CD4-positive, alpha-beta T cell treated with Interleukin-4 for 4 hours (primary cell): ENCODE measurements at regions not wholly inside any gene's neighbourhood (a gene's known extent, or its start where the extent isn't known, plus 50 kb on each side); places are given as distances from the start of the nearest gene placed in this dataset.

Experiments
- DNase-seq: peaks from one replicate; pipeline ENCODE4 v3.0.0-alpha.2; 2020

- DNase-seq: no peak
These were observed 98.1 kb downstream of the MICALL2 start for GRCh38 chr7:1361016-1361755.

DNA sequence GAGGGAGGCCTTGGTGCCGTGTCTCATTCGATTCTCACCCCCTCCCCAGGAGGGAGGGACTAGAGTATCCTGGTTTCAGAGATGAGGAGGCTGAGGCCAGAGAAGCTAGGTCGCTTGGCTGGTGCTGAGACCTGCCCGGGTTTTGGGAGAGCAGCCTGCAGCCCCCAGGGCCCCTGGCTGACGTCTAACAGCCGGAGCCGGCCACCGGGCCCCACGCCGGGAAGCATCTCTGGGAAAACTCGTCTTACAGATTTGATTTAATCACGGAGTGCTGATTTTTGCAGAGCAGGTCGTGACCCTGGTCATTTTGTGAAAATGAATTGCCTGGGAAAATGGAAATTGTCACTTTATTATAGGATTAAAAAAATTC is 97.5 kb downstream of the MICALL2 start:
- no peak for DNase-seq

- DNase-seq: no peak
These were observed 97.0 kb downstream of the MICALL2 start for GRCh38 chr7:1362301-1362700.

DNA sequence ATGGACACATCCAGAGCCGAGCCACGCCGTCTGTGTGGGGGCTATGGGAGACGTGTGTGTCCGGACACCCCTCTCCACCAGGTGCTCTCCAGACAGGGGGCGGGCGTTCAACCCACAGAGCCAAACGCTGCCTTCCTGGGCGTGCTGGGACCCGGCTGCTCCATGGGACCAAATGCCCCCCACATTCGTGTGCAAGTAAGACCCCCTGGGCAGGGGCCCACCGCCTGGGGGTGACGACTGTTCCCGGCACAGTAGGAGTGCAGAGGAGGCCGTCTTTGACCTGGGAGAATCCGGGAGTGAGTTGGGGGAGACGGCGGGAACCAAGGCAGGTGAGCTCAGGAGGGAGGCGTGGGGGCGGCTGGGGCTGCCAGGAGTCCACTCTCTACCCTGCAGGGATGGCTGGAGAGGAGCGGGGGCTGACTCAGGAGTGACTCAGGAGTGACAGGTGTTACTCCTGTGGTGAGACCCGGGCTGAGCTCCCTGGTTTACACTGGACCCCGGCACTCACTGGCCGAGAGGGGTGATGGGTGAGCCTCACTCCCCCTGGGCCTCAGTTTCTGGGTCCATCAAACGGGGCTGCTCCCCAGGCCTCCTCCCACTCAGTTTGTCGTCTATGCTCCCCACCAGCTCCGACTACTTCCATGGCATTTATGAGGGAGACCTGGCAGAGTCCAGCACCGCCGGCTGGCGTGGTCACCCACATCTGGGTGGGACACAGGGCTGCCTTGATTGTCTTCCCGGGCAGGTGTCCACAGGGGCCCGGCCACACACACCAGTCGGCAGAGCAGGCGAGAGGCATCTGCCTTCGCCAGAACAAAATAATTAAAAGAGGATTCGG is 95.0 kb downstream of the MICALL2 start:
- no peak for DNase-seq

DNA sequence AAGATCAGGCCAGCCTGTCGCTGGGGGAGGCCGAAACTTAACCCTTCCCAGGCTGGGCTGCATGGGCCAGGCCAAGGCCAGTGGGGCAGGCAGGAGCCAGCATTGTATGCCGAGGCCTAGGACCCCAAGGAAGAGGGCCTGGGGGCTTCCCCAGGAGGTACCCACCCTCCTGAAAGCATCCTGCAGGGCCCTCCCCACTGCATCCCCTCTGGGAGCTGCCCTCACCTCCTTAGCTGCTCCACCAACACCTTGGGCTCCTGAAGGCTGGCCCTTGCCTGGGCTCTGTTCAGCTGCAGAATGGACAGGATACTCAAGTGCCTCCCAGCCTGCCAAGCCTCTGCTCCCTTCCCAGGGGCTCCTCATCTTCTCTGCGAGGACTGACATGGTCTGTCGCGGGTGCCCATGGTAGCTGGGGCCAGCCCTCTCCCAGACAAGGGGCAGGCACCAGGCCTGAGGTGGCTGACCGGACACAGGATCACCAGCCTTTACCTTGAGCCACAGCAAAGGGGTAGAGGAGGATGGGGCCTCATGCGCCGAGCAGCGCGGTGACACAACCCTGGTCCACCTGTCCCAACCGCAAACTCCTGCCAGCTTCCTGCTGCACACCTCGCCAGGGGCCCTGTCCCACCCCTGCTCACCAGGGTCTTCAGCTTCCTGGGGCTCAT is 94.2 kb downstream of the MICALL2 start:
- DNase-seq: no peak

DNA sequence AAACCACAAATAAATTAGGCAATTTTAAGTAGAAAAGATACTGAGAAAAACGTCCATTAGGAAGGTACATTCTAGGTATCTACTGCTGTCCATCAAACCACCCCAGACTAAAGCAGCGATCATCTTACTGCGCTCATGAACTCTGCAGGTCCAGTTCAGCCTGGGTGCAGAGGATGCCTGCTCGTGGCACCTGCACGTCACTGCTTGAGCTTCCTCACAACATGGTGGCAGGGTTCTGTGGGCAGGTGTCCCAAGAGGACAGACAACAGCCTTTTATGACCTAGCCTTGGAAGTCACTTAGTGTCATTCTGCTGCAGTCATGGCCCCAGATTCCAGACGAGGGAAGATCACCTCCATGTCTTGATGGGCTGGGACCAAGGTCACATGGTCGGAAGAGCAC is 93.4 kb downstream of the MICALL2 start:
- no peak for DNase-seq

DNA sequence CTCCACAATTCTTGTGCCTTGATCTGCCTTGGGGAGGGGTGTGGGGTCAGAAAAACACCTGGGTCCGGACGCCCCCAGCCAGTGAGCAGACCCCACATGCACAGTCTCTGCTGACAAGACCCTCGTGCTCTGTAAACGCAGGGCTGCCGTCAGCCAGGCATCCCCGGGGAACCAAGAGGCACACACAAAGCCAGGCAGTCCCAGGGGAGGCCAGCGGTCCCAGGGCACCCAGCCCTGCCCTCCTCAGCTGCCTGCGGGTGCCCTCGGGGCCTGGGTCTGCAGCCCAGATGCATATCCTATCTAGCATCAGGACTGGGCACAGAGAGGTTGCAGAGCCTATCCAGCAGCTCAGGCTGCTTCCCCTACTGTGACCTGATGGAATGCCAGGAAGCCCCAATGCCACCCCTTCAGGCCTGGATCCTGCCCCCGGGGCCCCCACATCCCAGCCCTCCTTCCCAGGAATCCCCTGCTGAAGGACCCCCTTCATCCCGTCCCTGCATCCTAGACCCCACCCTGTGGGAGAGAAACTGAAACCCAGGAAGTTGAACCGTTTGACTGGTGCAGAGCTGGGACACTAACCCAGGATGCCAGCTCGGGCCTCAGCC is 92.4 kb downstream of the MICALL2 start:
- no peak for DNase-seq

DNA sequence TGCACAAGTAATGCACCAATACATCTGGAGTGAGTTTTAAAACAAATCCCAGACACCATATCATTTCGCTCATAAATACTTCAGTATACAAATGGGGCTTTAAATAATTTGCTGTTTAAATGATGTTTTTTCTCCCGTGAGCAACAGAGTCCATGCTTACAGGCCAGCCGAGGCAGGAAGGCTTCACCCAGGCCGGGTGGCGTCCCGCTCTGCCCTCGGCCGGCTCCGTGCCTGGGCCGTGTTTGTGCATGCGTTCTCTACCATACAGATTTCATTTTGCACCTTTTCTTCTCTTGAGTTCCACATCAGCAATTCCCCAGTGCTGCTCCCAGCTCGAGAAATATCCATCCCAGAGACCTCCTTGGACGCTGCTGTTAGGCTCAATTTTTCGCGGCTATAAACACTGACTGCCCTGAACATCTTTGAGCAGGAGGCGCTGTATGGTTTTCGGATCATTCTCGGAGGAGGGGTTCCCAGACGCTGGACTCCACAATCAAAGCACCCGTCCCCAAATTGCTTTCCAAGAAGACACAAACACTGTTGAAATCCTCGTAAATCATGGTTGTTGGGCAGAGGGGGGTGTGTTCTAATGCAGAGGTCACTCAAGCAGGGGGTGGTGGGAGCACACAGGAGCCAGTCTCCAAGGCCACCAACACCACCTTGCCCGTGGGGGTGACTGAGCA is 91.6 kb downstream of the MICALL2 start:
- no peak for DNase-seq

- DNase-seq: no peak
These were observed 91.0 kb downstream of the MICALL2 start for GRCh38 chr7:1368184-1368681.

- DNase-seq: no peak
These were observed 90.3 kb downstream of the MICALL2 start for GRCh38 chr7:1368682-1369571.

- DNase-seq: no peak
These were observed 89.2 kb downstream of the MICALL2 start for GRCh38 chr7:1369916-1370657.

DNA sequence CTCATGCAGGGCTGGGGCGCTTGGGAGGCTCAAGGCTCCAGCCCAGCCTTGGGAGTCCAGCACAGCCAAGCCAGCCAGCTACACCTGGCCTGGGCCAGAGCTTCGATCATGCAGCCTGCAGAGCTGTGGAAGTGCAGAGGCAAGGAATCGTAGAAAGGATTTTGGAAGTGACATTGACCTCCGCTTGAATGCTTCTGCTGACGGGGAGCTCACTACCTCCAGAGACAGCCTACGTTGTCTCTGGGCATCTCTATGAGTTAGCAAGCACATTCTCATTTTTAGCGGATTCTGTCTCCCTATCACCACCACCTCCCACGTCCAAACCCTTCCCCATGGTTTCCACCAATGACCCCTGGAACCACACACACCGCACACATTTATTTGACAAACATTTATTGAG is 88.5 kb downstream of the MICALL2 start:
- no peak for DNase-seq

GRCh38 chr7:1372063-1372462 is 87.2 kb downstream of the MICALL2 start:
- DNase-seq: no peak

GRCh38 chr7:1372671-1373379 is 86.4 kb downstream of the MICALL2 start:
- DNase-seq: no peak

DNA sequence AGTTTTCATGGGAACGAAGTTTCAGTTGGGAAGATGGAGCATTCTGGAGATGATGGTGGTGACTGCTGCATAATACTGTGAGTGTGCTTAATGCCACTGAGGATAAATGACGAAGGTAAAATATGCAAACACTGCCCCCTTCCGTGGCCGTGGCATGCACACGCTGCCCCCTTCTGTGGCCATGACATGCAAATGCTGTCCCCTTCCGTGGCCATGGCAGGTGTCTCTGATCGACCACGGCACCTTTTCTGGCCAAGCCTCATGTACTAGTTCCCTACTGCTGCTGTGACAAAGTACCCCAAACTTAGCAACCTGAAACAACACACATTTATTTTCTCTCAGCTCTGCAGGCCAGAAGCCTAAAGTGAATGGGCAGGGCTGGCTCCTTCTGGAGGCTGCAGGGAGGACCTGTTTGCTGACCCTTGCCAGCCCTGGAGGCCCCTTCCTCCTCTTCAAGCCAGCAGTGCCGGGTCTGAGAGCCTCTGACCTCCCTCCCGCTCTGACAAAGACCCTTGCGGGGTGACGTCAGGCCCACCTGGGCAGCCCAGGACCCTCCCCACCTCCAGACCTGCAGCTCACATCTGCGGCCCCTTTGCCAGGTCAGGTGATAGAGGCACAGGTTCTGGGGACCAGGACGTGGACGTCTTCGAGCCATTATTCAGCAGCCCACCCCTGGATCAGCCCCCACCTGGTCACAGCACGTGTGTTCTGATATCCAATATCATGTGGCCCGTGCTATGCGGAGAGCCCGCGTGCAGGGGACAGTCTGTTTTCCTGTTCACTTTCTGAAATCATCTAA is 82.0 kb downstream of the MICALL2 start:
- DNase-seq: no peak

- no peak for DNase-seq
These were observed 80.4 kb downstream of the MICALL2 start for GRCh38 chr7:1378610-1379601.

DNA sequence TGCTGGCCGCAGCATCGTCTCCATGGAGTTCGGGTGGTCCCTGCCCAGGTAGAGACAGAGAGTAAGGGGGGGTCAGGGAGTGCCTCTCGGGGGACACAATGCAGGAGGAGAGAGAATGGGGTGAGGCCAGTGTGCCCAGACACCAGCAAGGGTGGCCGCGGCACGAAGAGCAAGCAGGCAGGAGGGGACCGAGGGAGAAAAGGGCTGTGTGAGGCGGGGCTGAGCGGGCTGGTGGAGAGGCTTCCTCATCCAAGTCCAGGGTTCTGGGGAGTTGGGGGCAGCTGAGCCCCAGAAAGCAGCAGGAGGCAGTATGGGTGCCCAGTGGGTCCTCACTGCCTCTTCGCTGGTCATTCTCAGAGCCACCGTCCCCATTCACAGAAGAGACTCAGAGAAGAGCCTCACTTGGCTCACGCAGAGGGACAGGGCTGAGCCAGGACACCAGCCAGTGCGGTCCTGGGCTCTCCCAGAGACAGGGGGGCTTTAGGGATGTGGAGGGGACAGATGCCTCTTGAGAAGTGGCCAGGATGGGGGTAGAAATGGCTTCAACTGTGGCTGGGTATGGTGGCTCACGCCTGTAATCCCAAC is 78.9 kb downstream of the MICALL2 start:
- no peak for DNase-seq
